Suprapubic skin (tissue), 3 donors: ENCODE measurements at regions not wholly inside any gene's neighbourhood (a gene's known extent, or its start where the extent isn't known, plus 50 kb on each side); places are given as distances from the start of the nearest gene placed in this dataset.

ENCODE experiments used
- CTCF ChIP-seq, 2 donors: fragments of 200-600 bp in 1 of 2; fragments of 450-650 bp in 1 of 2; sonication (generic) in 1 of 2; IDR thresholded peaks; one replicate each; pipeline ENCODE4 v1.5.1; 2016 to 2019; ENCODE audit warnings: antibody characterized with exemption in 2 of 2, mild to moderate bottlenecking in 1 of 2, moderate library complexity in 1 of 2
- POLR2A ChIP-seq, 2 donors: fragments of 450-650 bp; IDR thresholded peaks; one replicate each; pipeline ENCODE4 v1.6.1; 2017; ENCODE audit warnings: antibody characterized with exemption in 2 of 2, mild to moderate bottlenecking in 2 of 2, moderate library complexity in 2 of 2

GRCh38 chr2:121132054-121132761, 152.8 kb downstream of the TFCP2L1 start:
- no peak for TF ChIP-seq CTCF (IDR thresholded peaks at IDR 0.05)
- no peak for TF ChIP-seq POLR2A (IDR thresholded peaks at IDR 0.05)
